Right lobe of liver (tissue), 6 donors: ENCODE measurements at regions not wholly inside any gene's neighbourhood (a gene's known extent, or its start where the extent isn't known, plus 50 kb on each side); places are given as distances from the start of the nearest gene placed in this dataset.

Source experiments
- ATAC-seq, 4 donors: fragments of 200-7000 bp; cut with Tn5 transposase; one replicate each; pipeline ENCODE4 v1.9.1; 2020; ENCODE audit warnings: mild to moderate bottlenecking in 4 of 4, moderate library complexity in 4 of 4
- DNase-seq, 3 donors: peaks; one replicate each; pipeline ENCODE4 v3.0.0-alpha.2; 2020
- H3K27ac ChIP-seq, 3 donors: fragments of 200-600 bp; one replicate each; pipeline ENCODE4 v1.8.0; 2022
- H3K27me3 ChIP-seq, 2 donors: fragments of 200-600 bp; one replicate each; pipeline ENCODE4 v1.8.0; 2022
- H3K36me3 ChIP-seq, 4 donors: fragments of 200-600 bp; sonication (generic) in 1 of 4; one replicate each; pipeline versions ENCODE4 v1.5.1 to v1.8.0; 2017 to 2022; ENCODE audit warnings: control low read depth in 1 of 4
- H3K4me1 ChIP-seq, 4 donors: fragments of 200-600 bp; sonication (generic) in 1 of 4; one replicate each; pipeline versions ENCODE4 v1.5.1 to v1.8.0; 2017 to 2022; ENCODE audit warnings: control low read depth in 1 of 4
- H3K4me3 ChIP-seq, 3 donors: fragments of 200-600 bp; one replicate each; pipeline ENCODE4 v1.8.0; 2022
- H3K9me3 ChIP-seq, 4 donors: fragments of 200-600 bp; sonication (generic) in 1 of 4; one replicate each; pipeline versions ENCODE4 v1.5.1 to v1.8.0; 2017 to 2022; ENCODE audit warnings: control low read depth in 1 of 4
- POLR2A ChIP-seq: fragments of 450-650 bp; IDR thresholded peaks from one replicate; pipeline ENCODE4 v1.6.1; 2017; ENCODE audit warnings: antibody characterized with exemption, mild to moderate bottlenecking
- WGBS: methylation state at CpG from one replicate; pipeline ENCODE4 v1.1.6; 2018; ENCODE audit warnings: low coverage, low lambda C conversion rate; ENCODE audit not compliant: insufficient coverage; ENCODE audit errors: missing lambda C conversion rate; 5-methylcytosine and 5-hydroxymethylcytosine counted together
- intact Hi-C, 2 donors: fragments of 100-400 bp; cut with DNase I; formaldehyde crosslinking; loops; one replicate each; pipeline versions ENCODE4 v1.11.2 to v1.14.1; 2022
- TF ChIP-seq, protein P1 (sequence below), 4 donors: fragments of 200-600 bp in 3 of 4; fragments of 450-650 bp in 1 of 4; IDR thresholded peaks; one replicate each; pipeline versions ENCODE4 v1.5.1 to v1.8.0; 2016 to 2022; ENCODE audit warnings: antibody characterized with exemption in 4 of 4, mild to moderate bottlenecking in 2 of 4
- donor health status: DM: no; HTN: yes; CAD: no.
- donor health status: DM: no; HTN: no; CAD: no.
- donor health status: DM: no; HTN: no; CAD: no.
- donor health status: DM: no; HTN: yes; CAD: no.
- donor health status: DM: no; HTN: yes; CAD: no.

DNA sequence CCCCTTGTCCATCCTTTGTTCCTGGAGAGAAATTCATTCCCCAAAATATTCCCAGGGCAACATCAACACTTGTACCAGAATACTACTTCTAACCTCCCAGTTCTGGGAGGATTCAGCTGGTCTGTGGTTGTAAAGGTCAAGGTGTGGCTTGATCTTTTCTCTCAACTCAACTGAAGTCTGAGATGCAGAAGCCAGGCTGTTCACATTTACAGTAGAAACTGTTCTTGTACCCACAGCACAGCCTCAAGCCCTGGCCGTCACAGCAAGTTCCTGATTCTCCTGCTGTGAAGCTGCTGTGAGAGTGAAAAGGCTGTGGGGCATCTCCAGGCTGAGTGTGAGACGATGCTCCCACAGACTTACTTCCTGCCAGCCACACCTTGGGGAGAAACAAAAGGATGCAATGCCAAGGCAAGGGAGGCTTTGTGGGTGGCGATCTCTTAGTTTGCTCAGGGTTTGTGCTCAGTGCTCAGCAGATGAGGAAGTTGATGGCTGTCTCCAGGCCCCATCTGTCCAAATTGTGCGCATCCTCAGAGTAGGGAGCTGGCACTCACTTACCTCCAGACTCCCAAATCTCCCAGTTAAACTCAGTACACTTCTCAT lies 143.9 kb upstream of the FOXA2 start:
- intact Hi-C loops: no loop called here
- Histone ChIP-seq H3K27me3 (peaks cover 0 to 4% of the 10 kb centered on the region in 2 donors), H3K4me1 (no peaks in the 10 kb centered on the region), H3K36me3 (no peaks in the 10 kb centered on the region), H3K27ac (no peak overlapping the region), H3K4me3 (no peak overlapping the region), H3K9me3 (no peaks in the 10 kb centered on the region)
- DNase-seq (no peak), ATAC-seq (no peak)
- no peak for TF ChIP-seq POLR2A
- TF ChIP-seq, protein P1, sequence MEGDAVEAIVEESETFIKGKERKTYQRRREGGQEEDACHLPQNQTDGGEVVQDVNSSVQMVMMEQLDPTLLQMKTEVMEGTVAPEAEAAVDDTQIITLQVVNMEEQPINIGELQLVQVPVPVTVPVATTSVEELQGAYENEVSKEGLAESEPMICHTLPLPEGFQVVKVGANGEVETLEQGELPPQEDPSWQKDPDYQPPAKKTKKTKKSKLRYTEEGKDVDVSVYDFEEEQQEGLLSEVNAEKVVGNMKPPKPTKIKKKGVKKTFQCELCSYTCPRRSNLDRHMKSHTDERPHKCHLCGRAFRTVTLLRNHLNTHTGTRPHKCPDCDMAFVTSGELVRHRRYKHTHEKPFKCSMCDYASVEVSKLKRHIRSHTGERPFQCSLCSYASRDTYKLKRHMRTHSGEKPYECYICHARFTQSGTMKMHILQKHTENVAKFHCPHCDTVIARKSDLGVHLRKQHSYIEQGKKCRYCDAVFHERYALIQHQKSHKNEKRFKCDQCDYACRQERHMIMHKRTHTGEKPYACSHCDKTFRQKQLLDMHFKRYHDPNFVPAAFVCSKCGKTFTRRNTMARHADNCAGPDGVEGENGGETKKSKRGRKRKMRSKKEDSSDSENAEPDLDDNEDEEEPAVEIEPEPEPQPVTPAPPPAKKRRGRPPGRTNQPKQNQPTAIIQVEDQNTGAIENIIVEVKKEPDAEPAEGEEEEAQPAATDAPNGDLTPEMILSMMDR (IDR thresholded peaks at IDR 0.05): no peak
- WGBS: 55% methylated on average over 2 of the region's 4 CpGs

DNA sequence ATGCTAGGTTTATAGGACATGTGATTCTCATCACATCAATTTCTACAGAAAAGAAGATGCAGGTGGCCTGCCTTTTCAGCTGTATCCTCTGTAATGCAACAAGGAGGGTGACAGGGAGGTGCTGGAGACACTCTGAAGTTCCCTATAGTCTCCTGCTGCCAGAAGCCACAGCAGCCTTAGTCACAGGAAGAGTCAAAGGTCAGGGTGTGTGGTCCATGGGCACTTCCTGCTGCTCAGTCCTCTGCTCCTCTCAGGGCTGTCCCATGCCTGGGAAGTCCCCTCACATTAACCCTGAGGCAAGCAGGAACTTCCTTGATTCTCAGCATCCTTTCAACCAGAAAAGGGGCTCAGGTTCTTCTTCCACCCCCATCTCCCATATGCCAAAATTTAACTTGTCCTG lies 144.8 kb upstream of the FOXA2 start:
- H3K9me3 ChIP-seq: no peaks in the 10 kb centered on the region
- no peak overlapping the region for H3K27ac ChIP-seq
- H3K36me3 ChIP-seq: no peaks in the 10 kb centered on the region
- H3K27me3 ChIP-seq: peaks cover 0 to 4% of the 10 kb centered on the region in 2 donors
- H3K4me3 ChIP-seq: no peak overlapping the region
- intact Hi-C loops: no loop called here
- peak in 2 of 4 donors; percentile 28 to 51 for ATAC-seq
- H3K4me1 ChIP-seq: no peaks in the 10 kb centered on the region
- TF ChIP-seq, protein P1 (IDR thresholded peaks at IDR 0.05): no peak
- TF ChIP-seq POLR2A: no peak
- no peak for DNase-seq

DNA sequence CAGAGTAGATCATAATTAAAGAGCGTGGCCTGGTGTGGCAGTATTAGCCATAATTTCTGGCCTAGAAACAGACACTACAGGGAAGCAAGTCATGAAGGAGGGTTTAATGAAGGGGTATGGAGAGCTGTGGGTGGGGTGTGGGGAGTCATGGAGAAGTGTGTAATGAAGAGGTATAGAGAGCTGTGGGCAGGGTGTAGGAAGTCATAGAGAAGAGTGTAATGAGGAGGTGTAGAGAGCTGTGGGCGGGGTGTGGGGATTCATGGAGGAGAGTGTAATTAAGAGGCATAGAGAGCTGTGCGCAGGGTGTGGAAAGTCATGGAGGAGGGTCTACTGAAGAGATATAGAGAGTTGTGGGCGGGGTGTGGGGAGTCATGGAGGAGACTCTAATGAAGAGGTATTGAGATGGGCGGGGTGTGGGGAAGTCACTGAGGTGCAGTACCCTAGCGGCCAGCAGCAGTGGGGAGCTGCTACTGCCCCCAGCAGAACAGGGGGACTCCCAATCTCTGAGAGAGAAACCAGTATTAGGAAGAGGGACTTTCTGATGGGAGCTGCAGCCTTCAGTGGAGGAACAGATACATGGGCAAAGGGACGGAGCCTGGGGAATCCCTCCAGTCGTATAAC lies 145.4 kb upstream of the FOXA2 start:
- ATAC-seq: no peak
- WGBS: 66% methylated on average over 5 of the region's 8 CpGs

DNA sequence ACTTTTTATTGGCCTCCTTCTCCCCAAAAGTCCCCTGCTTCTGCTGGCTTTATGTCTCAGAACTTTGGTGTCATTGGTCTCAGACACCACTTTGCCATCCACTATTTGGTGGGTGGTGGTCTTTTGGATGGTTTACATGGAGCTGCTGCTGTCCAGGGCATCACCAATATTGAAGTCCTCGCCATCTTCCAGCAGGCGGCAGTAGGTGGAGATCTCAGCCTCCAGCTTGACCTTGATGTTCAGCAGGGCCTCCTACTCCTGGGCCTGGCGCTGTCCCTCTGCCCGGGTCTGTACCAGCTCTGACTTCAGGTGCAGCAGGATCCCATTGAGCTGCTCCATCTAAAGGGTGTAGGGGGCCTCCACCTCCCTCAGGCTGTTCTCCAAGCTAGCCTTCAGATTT lies 148.4 kb upstream of the FOXA2 start:
- H3K9me3 ChIP-seq: no peaks in the 10 kb centered on the region
- H3K36me3 ChIP-seq: no peaks in the 10 kb centered on the region
- DNase-seq (no peak), ATAC-seq (no peak)
- 60% methylated on average over 4 of the region's 4 CpGs for WGBS
- TF ChIP-seq POLR2A: no peak
- TF ChIP-seq, protein P1 (IDR thresholded peaks at IDR 0.05): no peak
- no peak overlapping the region for H3K4me3 ChIP-seq
- H3K27ac ChIP-seq: no peak overlapping the region
- no peaks in the 10 kb centered on the region for H3K27me3 ChIP-seq
- intact Hi-C loops: no loop called here
- H3K4me1 ChIP-seq: no peaks in the 10 kb centered on the region

More for the DNA sequence above, 145.4 kb upstream of the FOXA2 start:
- H3K4me3 ChIP-seq: no peak overlapping the region
- no peak overlapping the region for H3K27ac ChIP-seq
- H3K9me3 ChIP-seq: no peaks in the 10 kb centered on the region
- H3K36me3 ChIP-seq: no peaks in the 10 kb centered on the region
- no peak for TF ChIP-seq POLR2A
- TF ChIP-seq, protein P1 (IDR thresholded peaks at IDR 0.05): no peak
- no peak for DNase-seq
- peaks cover 0 to 4% of the 10 kb centered on the region in 2 donors for H3K27me3 ChIP-seq
- intact Hi-C loops: no loop called here
- H3K4me1 ChIP-seq: no peaks in the 10 kb centered on the region
